Upper lobe of left lung (tissue), 6 donors: ENCODE measurements at regions not wholly inside any gene's neighbourhood (a gene's known extent, or its start where the extent isn't known, plus 50 kb on each side); places are given as distances from the start of the nearest gene placed in this dataset.
"Not testable (repeated sequence)": the region's sequence is repeated elsewhere in the genome, so short reads cannot be mapped to it uniquely, and the experiment has no call there.

Experiments
- ATAC-seq, 2 donors: fragments of 200-7000 bp; cut with Tn5 transposase; one replicate each; pipeline ENCODE4 v1.9.1; 2022; ENCODE audit warnings: mild to moderate bottlenecking in 2 of 2, moderate library complexity in 2 of 2; ENCODE audit not compliant: low FRiP score in 2 of 2
- DNase-seq, 2 donors: peaks; one replicate each; pipeline ENCODE4 v3.0.0-alpha.2; 2019 to 2020
- H3K27ac ChIP-seq, 4 donors: fragments of 200-600 bp; sonication (generic); one replicate each; pipeline ENCODE4 v1.5.1; 2016 to 2019
- H3K27me3 ChIP-seq, 4 donors: fragments of 200-600 bp; sonication (generic); one replicate each; pipeline ENCODE4 v1.5.1; 2017 to 2019
- H3K36me3 ChIP-seq, 4 donors: fragments of 200-600 bp; sonication (generic); one replicate each; pipeline ENCODE4 v1.5.1; 2016 to 2019
- H3K4me1 ChIP-seq, 4 donors: fragments of 200-600 bp; sonication (generic); one replicate each; pipeline ENCODE4 v1.5.1; 2018 to 2019
- H3K4me3 ChIP-seq, 4 donors: fragments of 200-600 bp; sonication (generic); one replicate each; pipeline ENCODE4 v1.5.1; 2017 to 2019; ENCODE audit warnings: mild to moderate bottlenecking in 2 of 4, moderate library complexity in 1 of 4
- H3K9me3 ChIP-seq, 4 donors: fragments of 200-600 bp; sonication (generic); one replicate each; pipeline ENCODE4 v1.5.1; 2018 to 2019
- EP300 ChIP-seq, 4 donors: sonication (generic); formaldehyde crosslinking; IDR thresholded peaks; one replicate each; pipeline ENCODE4 v1.5.1; 2017; ENCODE audit warnings: antibody characterized with exemption in 4 of 4, control low read depth in 2 of 4
- POLR2A ChIP-seq, 4 donors: fragments of 450-650 bp; IDR thresholded peaks; one replicate each; pipeline ENCODE4 v1.5.1; 2016 to 2017; ENCODE audit warnings: antibody characterized with exemption in 4 of 4, mild to moderate bottlenecking in 2 of 4
- POLR2AphosphoS5 ChIP-seq, 2 donors: sonication (generic); formaldehyde crosslinking; IDR thresholded peaks; one replicate each; pipeline ENCODE4 v1.5.1; 2017; ENCODE audit warnings: antibody characterized with exemption in 2 of 2
- WGBS, 2 donors: methylation state at CpG; one replicate each; pipeline ENCODE4 v1.1.5; 2017 to 2018; 5-methylcytosine and 5-hydroxymethylcytosine counted together
- TF ChIP-seq, protein P1 (sequence below), 6 experiments: fragments of 450-650 bp in 4 of 6; fragments of 200-600 bp in 2 of 6; sonication (generic) in 2 of 6; IDR thresholded peaks; one replicate each; pipeline ENCODE4 v1.5.1; 2016 to 2019; ENCODE audit warnings: antibody characterized with exemption in 6 of 6
- donor health status: DM: no; HTN: no; CAD: no; lungs with moderate emphysema.
- donor health status: DM: no; HTN: yes; CAD: no; lungs with severe emphysema.

DNA sequence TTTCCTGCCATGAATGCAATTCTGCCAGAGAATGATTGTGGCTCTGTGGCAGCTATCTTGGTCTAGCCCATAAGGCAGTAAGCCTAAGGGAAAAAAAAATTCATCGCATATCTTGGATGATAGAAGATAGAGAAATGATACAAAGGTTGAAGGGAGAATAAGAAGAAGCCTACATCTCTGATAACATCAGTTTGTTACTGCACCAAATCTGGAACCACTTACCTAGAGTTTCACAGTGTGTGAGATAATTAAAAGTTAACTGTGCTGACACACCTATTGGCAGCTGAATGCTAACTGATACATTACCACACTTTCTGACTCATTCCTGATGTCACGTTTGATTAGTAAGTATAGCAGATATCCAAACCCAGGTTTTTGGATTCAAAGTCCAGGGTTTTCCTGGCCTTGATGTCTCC, 91.6 kb upstream of the TAF11L2 start:
- H3K36me3 ChIP-seq = no peaks in the 10 kb centered on the region
- no peak overlapping the region for H3K27ac ChIP-seq
- no peaks in the 10 kb centered on the region for H3K27me3 ChIP-seq
- peaks cover 0 to 9% (median 3%) of the 10 kb centered on the region in 4 donors for H3K4me1 ChIP-seq
- no peaks in the 10 kb centered on the region for H3K9me3 ChIP-seq
- no peak for ATAC-seq
- DNase-seq = no peak
- TF ChIP-seq POLR2AphosphoS5 (IDR thresholded peaks at IDR 0.05) (no peak), POLR2A (IDR thresholded peaks at IDR 0.05) (no peak), EP300 (IDR thresholded peaks at IDR 0.05) (no peak)
- TF ChIP-seq, protein P1, sequence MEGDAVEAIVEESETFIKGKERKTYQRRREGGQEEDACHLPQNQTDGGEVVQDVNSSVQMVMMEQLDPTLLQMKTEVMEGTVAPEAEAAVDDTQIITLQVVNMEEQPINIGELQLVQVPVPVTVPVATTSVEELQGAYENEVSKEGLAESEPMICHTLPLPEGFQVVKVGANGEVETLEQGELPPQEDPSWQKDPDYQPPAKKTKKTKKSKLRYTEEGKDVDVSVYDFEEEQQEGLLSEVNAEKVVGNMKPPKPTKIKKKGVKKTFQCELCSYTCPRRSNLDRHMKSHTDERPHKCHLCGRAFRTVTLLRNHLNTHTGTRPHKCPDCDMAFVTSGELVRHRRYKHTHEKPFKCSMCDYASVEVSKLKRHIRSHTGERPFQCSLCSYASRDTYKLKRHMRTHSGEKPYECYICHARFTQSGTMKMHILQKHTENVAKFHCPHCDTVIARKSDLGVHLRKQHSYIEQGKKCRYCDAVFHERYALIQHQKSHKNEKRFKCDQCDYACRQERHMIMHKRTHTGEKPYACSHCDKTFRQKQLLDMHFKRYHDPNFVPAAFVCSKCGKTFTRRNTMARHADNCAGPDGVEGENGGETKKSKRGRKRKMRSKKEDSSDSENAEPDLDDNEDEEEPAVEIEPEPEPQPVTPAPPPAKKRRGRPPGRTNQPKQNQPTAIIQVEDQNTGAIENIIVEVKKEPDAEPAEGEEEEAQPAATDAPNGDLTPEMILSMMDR (IDR thresholded peaks at IDR 0.05) = no peak
- WGBS, 2 donors = 84 to 90% methylated on average over 2 of the region's 2 CpGs
- no peak overlapping the region for H3K4me3 ChIP-seq

DNA sequence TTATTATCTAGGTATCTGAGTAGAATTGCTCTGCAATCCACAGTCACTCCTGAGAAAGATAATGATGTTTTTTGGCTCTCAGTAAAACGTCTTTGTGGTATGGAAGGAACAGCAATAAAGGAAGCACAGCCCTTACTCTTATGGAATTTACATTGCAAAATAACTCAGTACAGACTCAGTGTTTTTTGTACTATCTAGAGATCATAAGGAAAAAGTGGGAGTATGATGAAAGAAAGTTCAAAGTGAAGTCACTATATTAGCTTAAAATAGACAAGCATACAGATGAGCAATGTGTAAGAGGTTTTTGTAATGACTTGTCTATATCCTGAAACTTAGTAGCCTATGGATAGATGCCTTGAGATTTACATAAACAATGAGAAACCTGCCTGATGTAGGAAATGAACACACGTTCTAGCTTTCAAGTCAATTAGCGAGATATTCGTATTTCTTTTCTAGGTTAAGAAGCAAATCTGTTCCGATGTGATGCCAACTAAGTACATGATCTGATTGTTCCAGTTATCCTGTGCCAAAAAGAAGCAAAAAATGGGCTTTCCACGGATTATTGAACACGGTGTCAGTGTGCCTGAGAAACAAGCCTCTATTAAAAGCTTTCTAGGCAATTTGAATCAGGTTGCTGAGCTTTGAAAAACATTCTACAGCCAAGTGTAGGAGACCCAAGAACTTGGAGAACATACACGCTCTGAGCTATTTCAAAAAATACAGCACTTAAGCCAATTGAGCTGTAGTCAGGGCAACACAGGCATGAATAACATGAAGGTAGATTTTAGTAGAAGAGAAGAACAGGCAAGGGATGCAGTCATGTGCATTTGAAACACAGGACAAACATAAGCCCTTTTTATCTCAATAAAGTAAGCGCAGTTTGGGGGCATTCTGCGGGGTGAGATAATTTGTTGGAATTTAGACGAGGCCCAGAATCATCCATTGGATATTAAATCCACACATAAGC, 86.3 kb upstream of the TAF11L2 start:
- no peak for ATAC-seq
- H3K9me3 ChIP-seq = no peaks in the 10 kb centered on the region
- DNase-seq = no peak
- no peaks in the 10 kb centered on the region for H3K4me1 ChIP-seq
- H3K27ac ChIP-seq = no peak overlapping the region
- no peak for TF ChIP-seq EP300 (IDR thresholded peaks at IDR 0.05)
- no peak for TF ChIP-seq POLR2AphosphoS5 (IDR thresholded peaks at IDR 0.05)
- no peak for TF ChIP-seq POLR2A (IDR thresholded peaks at IDR 0.05)
- 78 to 82% methylated on average over 11 of the region's 11 CpGs for whole genome bisulfite sequencing, 2 donors
- H3K27me3 ChIP-seq = no peaks in the 10 kb centered on the region
- H3K4me3 ChIP-seq = no peak overlapping the region
- H3K36me3 ChIP-seq = no peaks in the 10 kb centered on the region

DNA sequence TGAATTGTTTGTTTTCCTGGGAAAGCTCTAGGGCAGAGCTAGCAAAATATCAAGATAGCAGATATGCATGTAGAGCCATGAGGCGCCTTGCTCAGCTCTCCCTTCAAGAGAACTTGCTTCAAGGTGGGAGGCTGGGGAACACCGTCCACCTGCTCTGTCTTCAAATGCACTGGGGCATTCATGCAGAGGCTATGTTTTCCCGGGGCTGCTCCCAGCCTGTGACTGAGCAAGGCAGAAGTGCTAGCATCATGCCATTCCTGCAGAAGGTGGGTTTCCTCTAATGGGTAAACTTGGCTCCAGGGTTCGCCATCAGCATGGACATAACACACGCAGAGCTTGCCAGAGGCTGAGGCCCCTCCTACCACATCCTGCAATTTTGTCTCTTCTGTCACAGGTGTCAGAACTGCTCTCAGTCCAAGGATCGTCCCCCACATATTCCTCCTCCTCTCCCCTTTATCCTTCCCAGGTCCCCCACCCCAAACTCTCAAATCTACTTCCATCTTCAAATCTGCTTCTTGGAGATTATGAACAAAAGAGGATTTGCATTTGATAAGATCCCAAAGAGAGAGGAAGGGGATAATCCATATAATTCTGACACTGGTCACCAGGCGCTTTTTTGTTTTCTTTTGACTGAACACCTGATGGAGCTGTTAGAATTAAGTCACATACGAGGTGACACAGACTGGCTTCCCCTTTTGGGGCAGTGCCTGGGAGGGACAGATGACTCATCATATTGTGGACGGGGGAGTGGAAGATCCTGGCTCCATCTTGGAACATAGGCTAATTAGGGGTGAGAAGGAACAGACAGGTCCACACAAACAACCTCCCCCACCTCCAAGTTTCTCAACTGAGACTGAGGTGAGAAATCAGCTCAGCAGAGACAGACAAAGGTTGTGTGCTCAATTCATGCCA, 85.0 kb upstream of the TAF11L2 start:
- WGBS, 2 donors = 55 to 57% methylated on average over 9 of the region's 9 CpGs
- H3K4me3 ChIP-seq = no peak overlapping the region
- H3K4me1 ChIP-seq = no peaks in the 10 kb centered on the region
- TF ChIP-seq EP300 (IDR thresholded peaks at IDR 0.05) = no peak
- TF ChIP-seq, protein P1 (IDR thresholded peaks at IDR 0.05) = no peak
- no peak for TF ChIP-seq POLR2AphosphoS5 (IDR thresholded peaks at IDR 0.05)
- no peak for TF ChIP-seq POLR2A (IDR thresholded peaks at IDR 0.05)
- ATAC-seq (peak; percentile 65 to 78), DNase-seq (peak in 1 of 2 donors; percentile 65)
- no peaks in the 10 kb centered on the region for H3K36me3 ChIP-seq
- H3K9me3 ChIP-seq = no peaks in the 10 kb centered on the region
- peak overlapping the region in 1 of 4 donors; percentile 53 for H3K27ac ChIP-seq
- no peaks in the 10 kb centered on the region for H3K27me3 ChIP-seq

DNA sequence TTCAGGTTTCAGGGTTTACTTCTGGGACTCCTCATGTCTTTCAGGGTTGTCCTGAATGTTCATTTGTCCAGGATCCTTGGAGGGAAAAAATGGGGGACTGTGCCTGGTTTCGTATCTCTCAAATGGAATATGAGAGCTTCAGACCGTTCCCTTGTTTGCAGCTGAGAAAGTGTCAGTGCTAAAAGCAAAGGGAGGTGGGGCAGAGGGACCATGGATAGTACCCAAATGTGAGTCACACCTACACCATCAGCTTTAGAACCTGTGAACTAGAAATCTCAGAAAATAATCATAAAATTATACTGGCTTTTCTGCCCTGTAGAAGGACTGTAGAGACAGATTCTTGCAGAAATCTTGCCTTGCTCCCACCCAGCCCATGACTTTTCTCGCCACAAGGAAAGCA, 84.3 kb upstream of the TAF11L2 start:
- H3K4me3 ChIP-seq = no peak overlapping the region
- H3K4me1 ChIP-seq = no peaks in the 10 kb centered on the region
- no peak for TF ChIP-seq POLR2AphosphoS5 (IDR thresholded peaks at IDR 0.05)
- H3K9me3 ChIP-seq = no peaks in the 10 kb centered on the region
- no peak for ATAC-seq
- DNase-seq = no peak
- H3K27ac ChIP-seq = peak overlapping the region in 1 of 4 donors; percentile 53
- 76 to 83% methylated on average over 3 of the region's 3 CpGs for WGBS, 2 donors
- H3K36me3 ChIP-seq = no peaks in the 10 kb centered on the region
- H3K27me3 ChIP-seq = no peaks in the 10 kb centered on the region

DNA sequence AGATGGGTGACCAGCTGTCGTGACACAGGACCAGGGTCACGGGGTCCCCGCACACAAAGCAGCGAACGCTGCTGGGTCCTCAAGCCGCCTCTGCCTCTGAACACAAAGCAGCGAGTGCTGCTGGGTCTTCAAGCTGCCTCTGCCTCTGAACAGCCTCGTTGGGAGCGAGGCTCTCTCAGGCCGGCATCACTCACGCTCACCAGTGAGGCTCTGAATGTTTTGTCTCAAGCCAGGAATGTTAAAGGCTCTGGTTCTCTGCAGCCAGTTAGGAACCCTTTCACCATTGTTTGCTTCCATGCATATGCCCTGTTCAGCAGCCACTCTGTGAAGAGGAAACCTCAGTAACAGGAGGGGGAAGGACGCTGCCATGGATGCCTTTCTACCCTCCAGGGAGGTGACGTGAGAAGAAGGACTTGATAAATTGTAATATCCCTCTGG, 82.7 kb upstream of the TAF11L2 start:
- no peak for ATAC-seq
- TF ChIP-seq, protein P1 (IDR thresholded peaks at IDR 0.05) = no peak
- Histone ChIP-seq H3K4me1 (no peaks in the 10 kb centered on the region), H3K9me3 (no peaks in the 10 kb centered on the region), H3K27ac (no peak overlapping the region), H3K36me3 (no peaks in the 10 kb centered on the region), H3K27me3 (no peaks in the 10 kb centered on the region), H3K4me3 (no peak overlapping the region)
- 52 to 65% methylated on average over 13 of the region's 13 CpGs for WGBS, 2 donors
- DNase-seq = peak in 1 of 2 donors; percentile 42

DNA sequence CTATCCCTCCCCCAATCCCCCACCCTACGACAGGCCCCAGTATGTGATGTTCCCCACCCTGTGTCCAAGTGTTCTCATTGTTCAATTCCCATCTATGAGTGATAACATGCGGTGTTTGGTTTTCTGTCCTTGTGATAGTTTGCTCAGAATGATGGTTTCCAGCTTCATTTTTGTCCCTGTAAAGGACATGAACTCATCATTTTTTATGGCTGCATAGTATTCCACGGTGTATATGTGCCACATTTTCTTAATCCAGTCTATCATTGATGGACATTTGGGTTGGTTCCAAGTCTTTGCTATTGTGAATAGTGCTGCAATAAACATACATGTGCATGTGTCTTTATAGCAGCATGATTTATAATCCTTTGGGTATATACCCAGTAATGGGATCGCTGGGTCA, 81.7 kb upstream of the TAF11L2 start:
- not testable (repeated sequence) for H3K27me3 ChIP-seq, ATAC-seq, H3K4me3 ChIP-seq, H3K36me3 ChIP-seq, DNase-seq, H3K27ac ChIP-seq, H3K4me1 ChIP-seq, H3K9me3 ChIP-seq
- WGBS, 2 donors = 90 to 91% methylated on average over 3 of the region's 4 CpGs
